SK-N-SH treated with all-trans-retinoic acid at 6 μM for 48 hours (cell line): ENCODE measurements at regions not wholly inside any gene's neighbourhood (a gene's known extent, or its start where the extent isn't known, plus 50 kb on each side); places are given as distances from the start of the nearest gene placed in this dataset.
A peak's percentile ranks its signal among the peaks of the same experiment; 100 is the strongest.
"Not testable (repeated sequence)": the region's sequence is repeated elsewhere in the genome, so short reads cannot be mapped to it uniquely, and the experiment has no call there.

ENCODE experiments used
- ATAC-seq: fragments of 200-7000 bp; cut with Tn5 transposase; 3 replicates; pipeline ENCODE4 v1.9.1; 2020; ENCODE audit warnings: mild to moderate bottlenecking, moderate library complexity
- ARNTL ChIP-seq: fragments of 450-650 bp; formaldehyde crosslinking; IDR thresholded peaks from 2 replicates; pipeline ENCODE4 v1.5.0; 2020; ENCODE audit warnings: low read depth, mild to moderate bottlenecking, moderate library complexity, borderline replicate concordance
- BACH2 ChIP-seq: fragments of 250-450 bp; sonication (Bioruptor Pico); IDR thresholded peaks from 2 replicates; pipeline ENCODE4 v1.9.0; 2021; ENCODE audit warnings: mild to moderate bottlenecking, borderline replicate concordance
- CSDC2 ChIP-seq: fragments of 250-450 bp; sonication (Bioruptor Pico); IDR thresholded peaks from 2 replicates; pipeline ENCODE4 v1.5.0; 2020; ENCODE audit warnings: mild to moderate bottlenecking, moderate library complexity
- CSRNP3 ChIP-seq: fragments of 250-450 bp; sonication (Bioruptor Pico); IDR thresholded peaks from 2 replicates; pipeline ENCODE4 v1.5.1; 2021; ENCODE audit warnings: mild to moderate bottlenecking, moderate library complexity
- ESRRG ChIP-seq: fragments of 250-450 bp; sonication (Bioruptor Pico); IDR thresholded peaks from 2 replicates; pipeline ENCODE4 v1.6.1; 2021; ENCODE audit warnings: mild to moderate bottlenecking
- GLIS3 ChIP-seq: fragments of 250-450 bp; sonication (Bioruptor Pico); IDR thresholded peaks from 2 replicates; pipeline ENCODE4 v1.5.0; 2020; ENCODE audit warnings: mild to moderate bottlenecking, moderate library complexity
- ISL1 ChIP-seq: fragments of 250-450 bp; sonication (Bioruptor Pico); IDR thresholded peaks from 2 replicates; pipeline ENCODE4 v2.1.2; 2022; ENCODE audit warnings: mild to moderate bottlenecking, moderate library complexity
- OSR1 ChIP-seq: fragments of 250-450 bp; sonication (Bioruptor Pico); IDR thresholded peaks from 2 replicates; pipeline ENCODE4 v1.8.0; 2022; ENCODE audit warnings: moderate library complexity, mild to moderate bottlenecking, inconsistent platforms
- PATZ1 ChIP-seq: fragments of 250-450 bp; sonication (Bioruptor Pico); IDR thresholded peaks from 2 replicates; pipeline ENCODE4 v1.8.0; 2020; ENCODE audit warnings: mild to moderate bottlenecking, moderate library complexity, borderline replicate concordance
- POU6F1 ChIP-seq: fragments of 250-450 bp; sonication (Bioruptor Pico); IDR thresholded peaks from 2 replicates; pipeline ENCODE4 v1.8.0; 2021; ENCODE audit warnings: low read depth, mild to moderate bottlenecking, moderate library complexity, borderline replicate concordance
- PPARA ChIP-seq: fragments of 250-450 bp; sonication (Bioruptor Pico); IDR thresholded peaks from 2 replicates; pipeline ENCODE4 v1.5.0; 2020; ENCODE audit warnings: mild to moderate bottlenecking, borderline replicate concordance
- RARB ChIP-seq: fragments of 250-450 bp; sonication (Bioruptor Pico); IDR thresholded peaks from 2 replicates; pipeline ENCODE4 v1.8.0; 2021; ENCODE audit warnings: mild to moderate bottlenecking, moderate library complexity
- TCF4 ChIP-seq: fragments of 250-450 bp; sonication (Bioruptor Pico); IDR thresholded peaks from 2 replicates; pipeline ENCODE4 v1.8.0; 2021; ENCODE audit warnings: mild to moderate bottlenecking, moderate library complexity, borderline replicate concordance
- TSHZ2 ChIP-seq: fragments of 250-450 bp; sonication (Bioruptor Pico); IDR thresholded peaks from 2 replicates; pipeline ENCODE4 v1.5.0; 2020; ENCODE audit warnings: mild to moderate bottlenecking, moderate library complexity
- ZC3H10 ChIP-seq: fragments of 250-450 bp; sonication (Bioruptor Pico); IDR thresholded peaks from 2 replicates; pipeline ENCODE4 v1.5.1; 2021; ENCODE audit warnings: mild to moderate bottlenecking, moderate library complexity
- ZFP3 ChIP-seq: fragments of 250-450 bp; sonication (Bioruptor Pico); IDR thresholded peaks from 2 replicates; pipeline ENCODE4 v1.5.0; 2020; ENCODE audit warnings: mild to moderate bottlenecking, moderate library complexity
- ZFP30 ChIP-seq: fragments of 450-650 bp; formaldehyde crosslinking; IDR thresholded peaks from 2 replicates; pipeline ENCODE4 v1.5.0; 2022; ENCODE audit warnings: mild to moderate bottlenecking, moderate library complexity
- ZNF565 ChIP-seq: fragments of 450-650 bp; formaldehyde crosslinking; conservative IDR thresholded peaks from 2 replicates; pipeline ENCODE4 v1.5.0; 2020; ENCODE audit warnings: low read depth, mild to moderate bottlenecking, moderate library complexity
- ZNF70 ChIP-seq: fragments of 450-650 bp; formaldehyde crosslinking; IDR thresholded peaks from 2 replicates; pipeline ENCODE4 v1.5.0; 2020; ENCODE audit warnings: mild to moderate bottlenecking, moderate library complexity
- ZNF8 ChIP-seq: fragments of 450-650 bp; formaldehyde crosslinking; IDR thresholded peaks from 2 replicates; pipeline ENCODE4 v1.5.0; 2020; ENCODE audit warnings: mild to moderate bottlenecking, moderate library complexity

GRCh38 chr9:27836661-27837401 lies 263.6 kb upstream of the C9orf72 start (continued):
- TF ChIP-seq PATZ1 (peak; percentile 89; the same call in 1 of the 2 replicates), CSRNP3 (CRISPR knock-in tag) (peak; percentile 96), OSR1 (CRISPR knock-in tag) (no peak), ZNF8 (CRISPR knock-in tag) (peak; percentile 50; the same call in 1 of the 2 replicates), GLIS3 (CRISPR knock-in tag) (peak; percentile 90; the same call in 1 of the 2 replicates), ARNTL (CRISPR knock-in tag) (no peak), ZNF70 (no peak), CSDC2 (CRISPR knock-in tag) (peak; percentile 30; the same call in 1 of the 2 replicates), BACH2 (CRISPR knock-in tag) (no peak), ESRRG (CRISPR knock-in tag) (peak; percentile 94; the same call in 1 of the 2 replicates), ZNF565 (CRISPR knock-in tag) (no peak), ZC3H10 (CRISPR knock-in tag) (no peak), RARB (no peak), ZFP30 (CRISPR knock-in tag) (0 out of 2 replicates have a peak, but pooled peaks have one; percentile 21)

- no peak for ATAC-seq
Measured at GRCh38 chr9:27838876-27839275, 265.6 kb upstream of the C9orf72 start.

GRCh38 chr9:27839767-27840166 lies 266.5 kb upstream of the C9orf72 start:
- ATAC-seq: not testable (repeated sequence)

More at GRCh38 chr9:27838876-27839275, 265.6 kb upstream of the C9orf72 start:
- TF ChIP-seq ISL1 (CRISPR knock-in tag) (peak; percentile 37; the same call in 1 of the 2 replicates), CSRNP3 (CRISPR knock-in tag) (no peak)

GRCh38 chr9:27844797-27845196 lies 271.5 kb upstream of the C9orf72 start:
- ATAC-seq: no peak
- no peak for TF ChIP-seq ZNF8 (CRISPR knock-in tag)
- no peak for TF ChIP-seq TCF4 (CRISPR knock-in tag)
- TF ChIP-seq ZC3H10 (CRISPR knock-in tag): no peak
- no peak for TF ChIP-seq POU6F1
- TF ChIP-seq GLIS3 (CRISPR knock-in tag): no peak
- TF ChIP-seq ZNF565 (CRISPR knock-in tag): no peak
- TF ChIP-seq ZFP3: no peak
- no peak for TF ChIP-seq PPARA
- TF ChIP-seq ZNF70: no peak
- no peak for TF ChIP-seq TSHZ2 (CRISPR knock-in tag)
- TF ChIP-seq, all 23 proteins: peak for 0
